Skeletal muscle tissue (tissue), 3 donors: ENCODE measurements at regions not wholly inside any gene's neighbourhood (a gene's known extent, or its start where the extent isn't known, plus 50 kb on each side); places are given as distances from the start of the nearest gene placed in this dataset.

Experiments
- H3K27ac ChIP-seq: one replicate; pipeline ENCODE4 v1.7.0; 2013; ENCODE audit warnings: mild to moderate bottlenecking, low read depth, low read length, inconsistent platforms
- H3K27me3 ChIP-seq, 3 donors: one replicate each; pipeline ENCODE4 v1.7.0; 2013; ENCODE audit warnings: low read length in 3 of 3; ENCODE audit not compliant: control insufficient read depth in 3 of 3, insufficient read depth in 3 of 3
- H3K36me3 ChIP-seq, 3 donors: one replicate each; pipeline ENCODE4 v1.7.0; 2013; ENCODE audit warnings: low read length in 3 of 3; ENCODE audit not compliant: control insufficient read depth in 3 of 3, insufficient read depth in 3 of 3
- H3K4me1 ChIP-seq, 3 donors: one replicate each; pipeline ENCODE4 v1.7.0; 2013; ENCODE audit warnings: low read length in 3 of 3, mild to moderate bottlenecking in 3 of 3; ENCODE audit not compliant: control insufficient read depth in 3 of 3, insufficient read depth in 3 of 3
- H3K4me3 ChIP-seq, 3 donors: one replicate each; pipeline ENCODE4 v1.7.0; 2013; ENCODE audit warnings: low read length in 3 of 3
- H3K9ac ChIP-seq, 3 donors: one replicate each; pipeline ENCODE4 v1.7.0; 2013; ENCODE audit warnings: low read length in 3 of 3, mild to moderate bottlenecking in 3 of 3, moderate library complexity in 2 of 3, low read depth in 1 of 3
- H3K9me3 ChIP-seq, 3 donors: one replicate each; pipeline ENCODE4 v1.7.0; 2013; ENCODE audit warnings: low read length in 3 of 3; ENCODE audit not compliant: control insufficient read depth in 3 of 3
- donor health status: Osteomylitis.

- H3K4me1 ChIP-seq, result no peaks in the 10 kb centered on the region
- H3K36me3 ChIP-seq, result no peaks in the 10 kb centered on the region
- H3K9me3 ChIP-seq, result peaks cover 3 to 4% (median 3%) of the 10 kb centered on the region in 3 donors
- H3K27ac ChIP-seq, result no peak overlapping the region
- peaks cover 2 to 15% (median 3%) of the 10 kb centered on the region in 3 donors for H3K27me3 ChIP-seq
- no peak overlapping the region for H3K9ac ChIP-seq
- H3K4me3 ChIP-seq, result no peak overlapping the region
Measured at GRCh38 chr12:107586256-107586970, 99.2 kb upstream of the PWP1 start.

GRCh38 chr12:107590413-107590812 is 95.2 kb upstream of the PWP1 start:
- no peak overlapping the region for H3K27ac ChIP-seq

GRCh38 chr12:107590814-107591375 is 94.7 kb upstream of the PWP1 start:
- Histone ChIP-seq H3K9me3 (peaks cover 4 to 9% (median 7%) of the 10 kb centered on the region in 3 donors), H3K36me3 (no peaks in the 10 kb centered on the region), H3K4me3 (no peak overlapping the region), H3K27ac (no peak overlapping the region), H3K4me1 (no peaks in the 10 kb centered on the region), H3K9ac (no peak overlapping the region), H3K27me3 (no peaks in the 10 kb centered on the region)

More at GRCh38 chr12:107590413-107590812, 95.2 kb upstream of the PWP1 start:
- no peaks in the 10 kb centered on the region for H3K4me1 ChIP-seq
- peaks cover 4 to 9% (median 7%) of the 10 kb centered on the region in 3 donors for H3K9me3 ChIP-seq
- H3K36me3 ChIP-seq, result no peaks in the 10 kb centered on the region
- peaks cover 0 to under 1% (median 0%) of the 10 kb centered on the region in 3 donors for H3K27me3 ChIP-seq
- no peak overlapping the region for H3K4me3 ChIP-seq
- H3K9ac ChIP-seq, result no peak overlapping the region

GRCh38 chr12:107593713-107594381 is 91.8 kb upstream of the PWP1 start:
- H3K36me3 ChIP-seq, result no peaks in the 10 kb centered on the region

GRCh38 chr12:107594995-107595394 is 90.6 kb upstream of the PWP1 start:
- H3K27me3 ChIP-seq, result no peaks in the 10 kb centered on the region
- peaks cover 0 to 6% (median 4%) of the 10 kb centered on the region in 3 donors for H3K9me3 ChIP-seq
- H3K9ac ChIP-seq, result no peak overlapping the region
- H3K4me3 ChIP-seq, result no peak overlapping the region
- no peaks in the 10 kb centered on the region for H3K36me3 ChIP-seq
- no peaks in the 10 kb centered on the region for H3K4me1 ChIP-seq
- no peak overlapping the region for H3K27ac ChIP-seq

More at GRCh38 chr12:107593713-107594381, 91.8 kb upstream of the PWP1 start:
- Histone ChIP-seq H3K4me1 (no peaks in the 10 kb centered on the region), H3K9ac (no peak overlapping the region), H3K9me3 (peaks cover 0 to 6% (median 4%) of the 10 kb centered on the region in 3 donors), H3K4me3 (peak overlapping the region in 1 of 3 donors; percentile 0), H3K27ac (no peak overlapping the region), H3K27me3 (no peaks in the 10 kb centered on the region)

- no peak overlapping the region for H3K9ac ChIP-seq
- no peak overlapping the region for H3K4me3 ChIP-seq
- H3K27ac ChIP-seq, result no peak overlapping the region
- H3K27me3 ChIP-seq, result no peaks in the 10 kb centered on the region
- no peaks in the 10 kb centered on the region for H3K36me3 ChIP-seq
- peaks cover 0 to 6% (median 4%) of the 10 kb centered on the region in 3 donors for H3K9me3 ChIP-seq
- peaks cover 0 to 4% (median 0%) of the 10 kb centered on the region in 3 donors for H3K4me1 ChIP-seq
Measured at GRCh38 chr12:107597695-107598410, 87.7 kb upstream of the PWP1 start.

- no peaks in the 10 kb centered on the region for H3K36me3 ChIP-seq
- H3K4me3 ChIP-seq, result no peak overlapping the region
- H3K27me3 ChIP-seq, result no peaks in the 10 kb centered on the region
- H3K9me3 ChIP-seq, result peaks cover 0 to 2% (median 1%) of the 10 kb centered on the region in 3 donors
- no peak overlapping the region for H3K27ac ChIP-seq
- H3K4me1 ChIP-seq, result peaks cover 0 to 4% (median 0%) of the 10 kb centered on the region in 3 donors
- H3K9ac ChIP-seq, result no peak overlapping the region
Measured at GRCh38 chr12:107598906-107599305, 86.7 kb upstream of the PWP1 start.

- no peaks in the 10 kb centered on the region for H3K36me3 ChIP-seq
- no peaks in the 10 kb centered on the region for H3K27me3 ChIP-seq
- H3K27ac ChIP-seq, result no peak overlapping the region
- no peak overlapping the region for H3K9ac ChIP-seq
- no peak overlapping the region for H3K4me3 ChIP-seq
- H3K4me1 ChIP-seq, result peaks cover 0 to 4% (median 0%) of the 10 kb centered on the region in 3 donors
- H3K9me3 ChIP-seq, result no peaks in the 10 kb centered on the region
Measured at GRCh38 chr12:107600581-107601144, 84.9 kb upstream of the PWP1 start.

GRCh38 chr12:107602446-107602845 is 83.2 kb upstream of the PWP1 start:
- peaks cover 0 to 4% (median 0%) of the 10 kb centered on the region in 3 donors for H3K4me1 ChIP-seq
- H3K9ac ChIP-seq, result no peak overlapping the region
- H3K27ac ChIP-seq, result no peak overlapping the region
- H3K36me3 ChIP-seq, result no peaks in the 10 kb centered on the region
- H3K4me3 ChIP-seq, result no peak overlapping the region
- H3K9me3 ChIP-seq, result no peaks in the 10 kb centered on the region
- H3K27me3 ChIP-seq, result no peaks in the 10 kb centered on the region
